ENCODE measurements at regions not wholly inside any gene's neighbourhood (a gene's known extent, or its start where the extent isn't known, plus 50 kb on each side); places are given as distances from the start of the nearest gene placed in this dataset.

- DNase-seq: no peak
Measured at GRCh38 chr1:119308806-119309205, 59.8 kb upstream of the HAO2 start.

- no peak for DNase-seq
Measured at GRCh38 chr1:119310301-119310700, 58.3 kb upstream of the HAO2 start.

GRCh38 chr1:119312500-119312899 is 56.1 kb upstream of the HAO2 start:
- no peak for DNase-seq

DNA sequence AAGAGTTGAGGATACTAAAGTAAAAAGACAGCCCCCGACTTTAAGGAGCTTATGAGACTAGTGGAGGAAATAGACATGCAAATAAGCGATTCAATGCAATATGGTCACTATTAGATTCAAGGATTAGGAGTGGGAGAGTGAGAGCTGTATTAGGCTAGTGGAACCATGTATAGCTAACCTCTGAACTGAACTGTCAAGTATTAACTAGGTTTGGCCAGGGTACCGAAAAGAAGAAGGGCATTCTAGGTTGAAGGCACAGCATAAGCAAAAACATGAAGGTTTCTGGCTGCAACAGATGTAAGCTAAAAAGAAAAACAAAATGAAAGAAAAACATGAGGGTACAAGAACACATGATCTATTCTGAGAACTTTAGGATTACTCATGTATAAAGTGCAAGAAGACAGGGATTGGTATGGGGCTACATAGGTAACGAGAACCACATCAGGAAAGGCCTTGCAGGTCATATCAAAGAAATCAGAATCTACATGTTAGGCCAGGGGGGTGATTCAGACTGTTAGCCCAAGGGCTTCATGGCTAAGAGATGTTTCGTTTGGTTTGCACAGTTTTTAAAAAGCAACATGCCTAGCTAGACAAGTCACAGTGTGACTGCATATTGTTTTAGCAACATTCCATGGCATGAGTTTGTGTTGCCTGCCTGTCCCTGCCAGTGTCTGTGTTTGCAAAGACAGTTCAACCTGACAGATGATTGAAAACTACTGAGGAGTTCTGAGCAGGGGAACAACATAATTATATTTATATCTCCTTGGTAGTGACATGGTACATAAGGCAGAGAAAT is 54.4 kb upstream of the HAO2 start:
- no peak for DNase-seq

DNA sequence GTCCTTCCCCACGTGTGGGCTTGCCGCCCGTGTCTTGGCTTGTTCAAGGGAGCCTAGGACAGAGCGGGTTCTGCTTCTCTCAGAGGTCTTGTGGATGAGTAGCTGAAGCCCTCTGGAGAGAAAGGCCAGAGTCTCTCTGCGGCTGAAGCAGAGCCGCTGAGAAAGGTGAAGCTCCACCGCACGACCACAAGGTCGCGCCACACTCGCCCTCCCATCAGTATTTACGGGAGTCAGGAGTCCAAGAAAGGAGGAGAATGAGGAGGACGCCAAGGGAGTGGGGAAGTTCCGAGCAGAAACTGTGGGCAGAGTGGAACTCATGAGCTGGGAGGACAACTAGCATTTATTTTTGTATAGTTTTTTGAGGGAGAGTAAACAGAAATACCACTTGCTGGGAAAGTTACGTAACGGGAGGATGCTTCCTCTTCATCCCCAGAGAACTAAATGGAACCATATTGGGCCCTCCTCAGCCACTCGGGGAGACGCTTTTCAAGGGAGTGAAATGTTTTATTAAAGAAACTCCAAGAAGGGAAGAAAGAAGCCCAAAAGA is 51.6 kb upstream of the HAO2 start:
- no peak for DNase-seq

GRCh38 chr1:119318466-119319309 is 49.9 kb upstream of the HAO2 start:
- DNase-seq: no peak
